GM12892 (cell line): ENCODE measurements at regions not wholly inside any gene's neighbourhood (a gene's known extent, or its start where the extent isn't known, plus 50 kb on each side); places are given as distances from the start of the nearest gene placed in this dataset.
"Not testable (repeated sequence)": the region's sequence is repeated elsewhere in the genome, so short reads cannot be mapped to it uniquely, and the experiment has no call there.

Experiments
- DNase-seq: peaks from one replicate; pipeline ENCODE4 v3.0.0; 2011; ENCODE audit not compliant: insufficient read length
- FAIRE-seq: peaks from 2 replicates; lab custom pipeline; 2011; peaks lifted over from hg19 to GRCh38; lab: Jason Lieb, UNC
- POLR2A ChIP-seq: IDR thresholded peaks from 2 replicates; pipeline ENCODE4 v1.6.1; 2011; ENCODE audit warnings: low read depth, low read length, control low read depth
- POLR2AphosphoS5 ChIP-seq: IDR thresholded peaks from 2 replicates; pipeline ENCODE4 v1.6.1; 2011; ENCODE audit warnings: low read depth, low read length, control low read depth
- TAF1 ChIP-seq: IDR thresholded peaks from 2 replicates; pipeline ENCODE4 v1.6.1; 2011; ENCODE audit warnings: low read depth, mild to moderate bottlenecking, control low read depth, low read length, borderline replicate concordance

DNA sequence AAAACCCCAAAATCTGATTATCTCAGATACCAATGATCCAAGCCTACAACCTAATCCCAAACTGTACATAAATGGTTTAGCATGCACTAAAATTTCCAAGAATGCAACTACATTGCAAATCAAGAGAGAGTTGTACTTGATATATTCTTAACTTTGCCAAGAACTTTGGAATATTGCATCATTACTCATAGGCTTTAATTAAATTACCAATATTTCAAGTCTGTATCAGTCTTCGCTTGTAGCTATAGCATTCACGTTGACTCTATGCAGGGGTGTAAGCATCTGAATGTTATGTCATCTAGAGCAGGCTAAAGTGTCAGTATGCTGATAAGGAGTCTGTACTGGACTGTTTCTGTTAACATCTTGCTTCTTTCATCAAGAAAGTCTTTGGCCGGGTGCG is 56.3 kb downstream of the FOXI3 start:
- TF ChIP-seq POLR2AphosphoS5 (no peak), TAF1 (no peak), POLR2A (no peak)
- FAIRE-seq (no peak), DNase-seq (no peak)

DNA sequence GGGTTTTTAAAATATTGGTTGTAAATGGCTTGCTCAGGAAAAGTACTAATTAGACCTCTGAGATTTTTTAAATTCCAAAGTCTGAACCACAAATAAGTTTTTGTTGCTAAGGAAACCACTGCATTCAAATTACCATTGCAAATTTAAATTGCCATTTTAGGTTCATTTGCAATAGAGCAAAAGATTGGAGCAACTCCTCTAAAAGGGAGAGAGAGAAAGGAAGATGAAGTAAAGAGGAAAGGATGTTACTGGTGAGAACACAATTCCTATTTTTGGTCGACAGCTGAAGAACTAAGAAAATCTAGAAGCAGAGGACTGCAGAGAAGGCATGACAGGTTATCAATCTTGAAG is 74.9 kb downstream of the FOXI3 start:
- TF ChIP-seq TAF1, result no peak
- no peak for TF ChIP-seq POLR2AphosphoS5
- no peak for TF ChIP-seq POLR2A
- FAIRE-seq, result no peak
- no peak for DNase-seq

DNA sequence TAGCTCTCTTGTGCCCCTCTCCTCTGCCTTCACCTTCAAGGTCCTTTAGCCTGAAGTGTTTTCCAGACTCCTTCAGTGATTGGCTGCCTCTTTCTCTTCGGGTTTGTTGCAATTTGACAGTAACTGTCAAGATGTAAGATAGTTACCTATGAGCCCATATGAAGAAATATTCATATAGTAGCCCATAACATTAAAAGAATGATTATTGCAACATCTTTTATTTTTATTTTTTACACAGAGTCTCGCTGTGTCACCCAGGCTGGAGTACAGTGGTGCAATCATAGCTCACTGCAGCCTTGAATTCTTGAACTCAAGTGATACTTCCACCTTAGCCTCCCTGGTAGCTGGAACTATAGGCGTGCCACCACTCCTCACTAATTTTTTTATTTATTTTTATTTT is 80.5 kb downstream of the FOXI3 start:
- TF ChIP-seq TAF1 (no peak), POLR2AphosphoS5 (no peak), POLR2A (no peak)
- FAIRE-seq, result no peak
- DNase-seq, result no peak

DNA sequence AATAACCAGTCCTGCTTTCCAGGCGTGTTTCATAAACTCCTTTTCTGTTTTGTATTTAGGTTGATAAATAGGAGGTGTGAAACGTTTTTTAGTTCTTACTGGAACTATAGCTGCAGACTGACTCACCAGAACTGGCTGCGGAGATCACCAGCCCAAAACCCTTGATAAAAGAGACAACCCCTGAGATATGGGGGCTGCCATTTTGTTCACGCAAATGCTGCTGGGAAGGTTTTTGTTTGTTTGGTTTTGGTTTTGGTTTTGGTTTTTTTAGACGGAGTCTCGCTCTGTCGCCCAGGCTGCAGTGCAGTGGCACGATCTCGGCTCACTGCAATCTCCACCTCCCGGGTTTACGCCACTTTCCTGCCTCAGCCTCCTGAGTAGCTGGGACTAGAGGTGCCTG is 87.1 kb downstream of the FOXI3 start:
- FAIRE-seq, result not testable (repeated sequence)

DNA sequence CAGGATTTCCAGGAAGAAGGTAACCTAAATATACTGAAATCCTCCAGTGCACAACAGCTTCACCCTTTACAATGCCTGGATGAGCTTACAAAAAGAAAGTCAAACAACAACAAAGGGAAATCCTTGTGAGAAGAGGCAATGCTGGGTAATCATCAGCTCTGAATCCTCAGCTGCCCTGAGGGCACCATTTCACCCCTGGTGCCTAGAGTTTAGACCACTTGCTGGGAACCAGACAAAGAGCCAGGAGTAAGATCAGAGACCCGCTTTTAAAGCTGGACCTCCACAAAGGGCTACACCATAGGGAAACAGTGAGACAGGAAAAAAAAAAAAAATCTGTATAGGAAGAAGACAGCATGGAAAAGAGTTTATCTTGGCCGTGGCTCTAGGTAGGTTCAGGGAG is 97.0 kb downstream of the FOXI3 start:
- TF ChIP-seq TAF1 (no peak), POLR2AphosphoS5 (no peak), POLR2A (no peak)
- DNase-seq (no peak), FAIRE-seq (no peak)

More for the DNA sequence above, 87.1 kb downstream of the FOXI3 start:
- DNase-seq, result not testable (repeated sequence)

DNA sequence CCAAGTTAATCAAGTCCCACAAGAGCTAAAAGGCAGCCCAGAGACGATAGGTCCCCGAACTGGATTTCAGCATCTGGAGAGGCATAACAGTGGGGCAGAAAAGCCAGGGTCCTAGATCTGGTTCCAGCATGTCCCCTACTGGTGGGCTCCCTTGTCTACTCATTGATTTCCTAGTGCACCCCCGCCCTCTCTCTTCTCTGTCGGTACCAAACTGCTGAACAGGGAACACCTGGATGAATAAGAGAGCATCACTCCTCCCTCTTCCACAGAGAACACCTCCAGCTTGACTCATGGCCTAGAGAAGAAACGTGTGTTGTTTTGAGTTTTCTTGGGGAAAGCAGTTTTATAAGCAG is 101.3 kb downstream of the FOXI3 start:
- TF ChIP-seq TAF1, result no peak
- TF ChIP-seq POLR2A, result no peak
- TF ChIP-seq POLR2AphosphoS5, result no peak
- DNase-seq (no peak), FAIRE-seq (no peak)

DNA sequence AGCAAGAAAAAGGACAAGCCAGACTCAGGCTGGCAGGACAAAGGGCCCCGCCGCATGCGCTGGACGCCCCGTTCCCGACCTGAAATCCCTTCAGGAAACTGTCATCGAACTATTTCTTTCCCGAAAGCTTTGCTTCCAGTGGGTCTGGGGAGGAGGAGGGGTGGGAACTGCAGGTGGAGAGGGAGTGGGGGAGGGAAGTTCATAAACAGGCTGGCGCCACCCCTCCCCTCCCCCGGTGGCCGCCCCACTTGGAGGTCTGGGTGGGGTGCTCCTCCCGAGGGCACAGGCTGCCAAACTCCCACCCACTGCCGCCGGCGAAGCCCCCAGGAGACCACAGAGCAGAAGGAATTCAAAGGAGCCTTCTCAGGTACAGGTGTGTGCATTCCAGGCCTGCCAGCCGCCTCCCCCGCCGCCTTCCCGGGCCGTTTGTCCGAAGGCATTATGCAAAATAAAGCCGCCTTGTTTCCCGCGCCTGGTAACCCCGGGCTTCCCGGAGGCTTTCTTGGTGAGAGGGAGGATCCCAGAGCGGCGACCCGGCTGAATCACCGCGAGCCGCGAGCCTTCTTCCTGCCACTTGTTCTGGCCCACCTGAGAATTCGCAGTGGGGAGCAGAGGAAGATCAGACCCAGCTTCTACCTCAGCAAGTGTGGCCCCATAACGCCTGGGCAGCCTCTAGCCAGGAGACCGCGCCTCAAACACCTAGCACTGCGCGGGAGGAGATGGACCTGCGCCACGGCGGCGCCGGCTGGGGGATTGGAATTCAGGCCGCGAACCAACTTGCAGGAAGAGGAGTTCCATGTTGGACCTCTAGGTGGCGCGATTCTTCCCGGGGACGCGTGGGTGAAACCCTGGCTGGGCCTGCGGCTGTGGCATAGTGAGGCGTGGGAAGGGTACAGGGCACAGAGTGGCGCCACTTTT is 101.9 kb downstream of the FOXI3 start:
- FAIRE-seq, result peak; percentile 21
- peak; percentile 52 for DNase-seq
- TF ChIP-seq TAF1 (no peak), POLR2A (no peak)

DNA sequence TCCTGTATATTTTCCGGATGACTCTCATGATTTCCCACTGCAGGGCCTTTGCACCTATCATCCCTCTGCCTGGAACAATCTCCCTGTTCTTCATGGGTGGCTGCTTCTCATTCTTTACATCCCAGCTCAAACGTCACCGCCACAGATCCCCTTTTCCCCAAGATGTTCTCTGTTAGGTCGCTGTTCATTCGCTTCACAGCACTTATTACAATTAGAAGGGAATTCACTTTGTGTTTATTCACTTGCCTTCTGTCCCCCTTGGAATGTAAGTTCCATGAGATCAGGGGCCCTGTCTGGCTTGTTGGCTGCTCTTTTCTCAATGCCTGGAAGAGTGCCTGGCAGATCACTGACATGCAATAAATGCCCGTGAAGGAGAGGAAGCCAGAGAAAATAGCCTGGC is 106.7 kb downstream of the FOXI3 start:
- FAIRE-seq (no peak), DNase-seq (no peak)
- TF ChIP-seq TAF1, result no peak
- TF ChIP-seq POLR2A, result no peak
- TF ChIP-seq POLR2AphosphoS5, result no peak

DNA sequence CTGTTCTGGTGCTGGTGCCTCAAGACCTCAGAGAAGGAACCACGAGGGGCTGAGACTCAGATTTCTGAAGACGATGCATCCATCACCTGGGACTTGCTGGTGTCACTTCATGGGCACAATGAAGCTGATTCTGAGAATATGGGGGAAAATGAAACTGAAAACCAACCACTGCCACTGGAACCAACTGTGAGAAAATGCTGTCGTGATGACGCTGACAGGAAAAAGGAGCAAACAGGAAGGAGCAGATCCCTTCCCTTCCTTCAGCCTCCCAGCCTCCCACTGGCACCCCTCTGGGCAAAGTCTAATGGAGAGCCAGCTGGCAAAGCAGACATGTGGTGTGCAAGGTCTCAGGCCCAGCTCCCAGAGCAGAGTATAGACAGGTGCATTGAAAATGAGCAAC is 109.7 kb downstream of the FOXI3 start:
- FAIRE-seq (no peak), DNase-seq (no peak)
- TF ChIP-seq TAF1, result no peak
- TF ChIP-seq POLR2A, result no peak
- no peak for TF ChIP-seq POLR2AphosphoS5

DNA sequence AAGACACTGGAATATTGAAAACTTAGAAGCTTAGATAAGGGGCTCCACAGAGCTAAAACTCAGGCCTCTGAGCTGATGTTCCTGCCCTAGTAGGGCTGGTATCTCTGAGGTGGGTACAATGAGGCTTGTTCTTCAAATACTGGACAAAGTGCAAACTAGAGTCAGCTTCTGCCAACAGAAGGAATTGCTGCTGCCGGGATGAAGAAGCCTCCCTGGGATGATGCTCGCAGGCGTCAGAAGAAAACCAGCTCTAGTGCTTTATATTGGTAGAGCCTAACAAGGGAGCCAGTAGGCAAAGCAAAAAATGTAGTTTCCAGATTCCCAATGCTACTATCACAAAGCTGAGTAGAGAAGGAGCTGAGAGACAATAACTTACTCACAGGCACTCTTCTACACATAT is 118.1 kb downstream of the FOXI3 start:
- DNase-seq (no peak), FAIRE-seq (no peak)
- TF ChIP-seq TAF1 (no peak), POLR2AphosphoS5 (no peak), POLR2A (no peak)

DNA sequence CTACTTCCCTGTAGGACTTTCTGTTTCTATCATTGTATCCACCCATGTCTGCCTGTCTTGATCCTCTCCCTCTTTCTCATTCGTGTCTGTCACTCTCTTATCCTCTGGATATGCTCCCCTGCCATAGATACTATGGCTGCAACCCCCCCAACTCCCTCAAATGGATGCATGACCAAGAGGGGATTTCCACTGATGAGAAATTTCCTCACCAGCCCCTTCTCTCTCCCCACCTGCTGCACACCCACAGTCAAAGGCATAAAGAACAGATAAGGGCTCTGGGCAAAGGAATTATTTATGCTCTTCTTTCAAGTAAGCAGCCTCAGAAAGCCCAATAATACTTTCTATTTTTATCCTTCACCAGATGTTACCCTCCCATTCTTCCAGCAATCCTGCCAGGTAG is 121.3 kb downstream of the FOXI3 start:
- TF ChIP-seq TAF1 (no peak), POLR2AphosphoS5 (no peak), POLR2A (no peak)
- no peak for FAIRE-seq
- no peak for DNase-seq

DNA sequence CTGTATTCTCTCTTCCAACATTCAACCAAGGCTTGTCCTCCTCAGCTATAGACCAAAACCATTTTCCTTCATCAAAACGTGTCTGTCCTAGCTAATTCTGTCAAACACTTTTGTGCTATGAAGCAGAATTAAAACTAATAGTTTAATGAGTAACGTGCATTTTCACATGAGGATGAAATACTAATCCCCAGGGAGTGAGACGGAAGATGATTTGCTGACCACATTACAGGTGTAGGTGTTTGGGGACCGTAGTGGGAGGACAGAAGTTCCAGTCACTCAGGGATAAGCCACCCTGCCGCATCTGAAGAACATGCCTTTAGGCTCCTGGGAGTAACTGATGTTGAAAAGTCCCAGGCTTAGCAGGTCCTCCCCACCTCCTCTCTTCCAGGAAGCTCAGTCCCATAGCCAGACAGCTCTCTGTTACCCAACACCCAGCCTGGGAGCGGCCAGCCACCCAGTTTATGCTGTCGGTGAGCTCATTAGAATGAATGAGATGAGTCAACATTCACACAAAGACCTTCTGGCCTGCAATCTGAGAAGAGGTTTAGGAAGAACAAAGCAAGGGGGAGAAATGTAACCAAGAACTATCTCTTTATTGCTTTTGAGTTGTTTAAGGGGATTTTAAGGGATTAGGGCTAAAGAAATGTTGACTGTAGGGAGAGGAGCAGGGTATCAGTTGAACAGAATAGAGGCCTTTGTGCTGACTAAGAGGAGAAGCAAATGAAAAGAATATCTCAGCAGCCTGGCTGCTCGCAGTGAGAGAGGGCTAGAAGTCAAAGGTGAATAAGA is 122.5 kb downstream of the FOXI3 start:
- peak; percentile 67 for FAIRE-seq
- no peak for TF ChIP-seq TAF1
- TF ChIP-seq POLR2A, result no peak
- no peak for TF ChIP-seq POLR2AphosphoS5
- DNase-seq, result no peak
